CD4-positive, alpha-beta T cell treated with Interleukin-12 subunit alpha and Interleukin-12 subunit beta, for 1 hour (primary cell): ENCODE measurements at regions not wholly inside any gene's neighbourhood (a gene's known extent, or its start where the extent isn't known, plus 50 kb on each side); places are given as distances from the start of the nearest gene placed in this dataset.

Source experiments
- DNase-seq: peaks from one replicate; pipeline ENCODE4 v3.0.0-alpha.2; 2020

DNA sequence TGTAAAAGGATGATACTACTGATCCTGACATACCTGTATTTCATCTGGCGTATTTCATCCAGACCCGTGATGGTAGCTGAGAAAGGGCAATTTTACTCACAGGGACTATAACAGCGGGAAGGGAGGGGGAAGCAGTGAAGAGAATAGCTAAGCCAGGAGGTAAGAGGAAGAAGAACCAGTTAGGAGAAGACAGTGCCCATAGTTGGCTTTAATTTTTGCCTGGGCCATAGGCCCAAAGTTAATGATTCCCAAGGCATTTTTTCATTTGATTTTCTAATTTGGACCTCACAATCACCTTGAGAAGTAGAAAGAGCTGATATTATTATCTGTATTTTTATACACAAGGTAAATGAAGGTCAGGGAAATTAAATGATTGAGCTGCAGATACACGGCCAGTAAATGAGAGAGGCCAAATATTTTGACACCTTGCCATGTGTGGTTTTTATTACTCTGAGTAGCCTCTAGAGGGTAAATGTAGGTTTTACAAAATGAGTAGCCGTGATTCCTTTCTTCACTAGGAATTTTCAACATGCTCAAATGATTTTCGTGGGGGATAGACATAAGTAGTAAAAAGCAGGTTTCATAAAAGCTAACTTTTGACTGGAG, 382.2 kb downstream of the FUT8 start:
- DNase-seq = no peak

DNA sequence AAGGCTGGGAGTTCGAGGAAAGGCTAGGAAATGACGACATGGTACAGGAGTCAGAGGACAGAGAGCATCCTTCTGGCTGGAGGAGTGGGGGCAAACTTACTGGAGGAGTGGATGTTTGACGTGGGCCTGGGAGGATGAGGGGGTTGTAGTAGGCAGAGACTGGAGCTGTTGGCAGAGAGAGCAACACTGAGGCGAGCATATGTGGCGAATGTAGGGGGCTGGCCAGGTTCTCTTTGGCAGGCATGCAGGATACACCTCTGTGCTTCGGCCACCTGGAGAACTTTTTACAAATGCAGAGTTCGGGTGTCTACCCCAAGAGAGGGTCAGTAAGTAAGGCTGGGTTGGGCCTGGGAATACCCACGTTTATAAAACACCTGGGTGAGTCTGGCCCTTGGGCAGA, 385.7 kb downstream of the FUT8 start:
- no peak for DNase-seq

DNA sequence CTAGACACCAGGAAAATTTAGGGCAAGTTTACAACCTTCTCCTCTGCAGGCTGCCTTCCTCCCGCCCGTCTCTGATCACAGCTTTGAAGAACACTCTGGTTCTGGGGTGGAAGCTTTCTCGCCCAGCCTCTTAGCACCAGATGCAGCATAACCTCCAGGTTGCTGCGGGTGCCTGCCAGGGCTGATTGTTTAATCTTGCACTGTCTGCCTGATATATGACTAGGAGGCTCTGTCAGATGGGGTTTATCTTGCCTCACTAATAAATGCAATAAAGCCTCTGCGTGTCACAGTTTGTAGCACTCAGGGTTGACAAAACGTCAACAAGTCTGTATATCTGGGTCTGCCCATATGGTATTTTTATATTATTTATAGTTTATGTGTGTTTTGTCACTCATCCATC, 388.2 kb downstream of the FUT8 start:
- no peak for DNase-seq

DNA sequence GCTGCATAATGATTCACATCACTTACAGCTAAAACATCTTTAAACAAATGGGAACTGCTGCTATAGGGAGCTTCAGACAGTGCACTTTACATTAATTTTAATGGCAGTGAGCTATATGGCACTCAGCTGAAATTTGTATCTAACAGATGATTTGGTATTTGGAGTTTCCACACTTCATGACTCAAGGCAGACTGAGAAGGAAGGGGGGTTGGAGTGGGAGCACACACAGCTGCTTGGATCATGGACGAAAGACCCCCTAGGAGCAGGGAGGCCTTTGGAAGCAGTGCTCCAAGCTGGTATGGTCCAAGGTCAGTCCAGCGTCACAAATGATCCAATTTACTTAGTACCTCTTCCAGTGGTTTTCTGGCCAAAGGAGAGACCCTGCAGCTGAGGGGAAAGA, 389.7 kb downstream of the FUT8 start:
- DNase-seq = no peak

DNA sequence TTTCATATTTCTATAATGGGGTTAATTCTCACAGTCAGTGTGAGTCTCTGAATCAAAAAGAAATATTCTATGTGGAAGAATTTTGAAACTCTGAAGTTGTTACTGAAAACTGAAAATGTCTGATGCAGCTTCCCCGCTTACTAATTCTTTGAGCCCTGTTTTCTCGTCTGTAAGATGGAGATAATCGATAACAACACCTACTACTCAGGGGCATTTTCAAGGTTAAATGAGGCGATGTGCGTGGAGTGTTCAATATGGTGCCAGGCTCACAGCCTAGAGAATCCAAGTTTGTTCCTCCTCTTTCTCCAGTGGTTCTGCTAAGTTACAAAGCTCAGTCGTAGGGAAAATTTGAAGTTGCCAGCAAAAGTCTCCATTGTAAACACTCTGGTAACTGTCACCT, 391.4 kb downstream of the FUT8 start:
- no peak for DNase-seq

DNA sequence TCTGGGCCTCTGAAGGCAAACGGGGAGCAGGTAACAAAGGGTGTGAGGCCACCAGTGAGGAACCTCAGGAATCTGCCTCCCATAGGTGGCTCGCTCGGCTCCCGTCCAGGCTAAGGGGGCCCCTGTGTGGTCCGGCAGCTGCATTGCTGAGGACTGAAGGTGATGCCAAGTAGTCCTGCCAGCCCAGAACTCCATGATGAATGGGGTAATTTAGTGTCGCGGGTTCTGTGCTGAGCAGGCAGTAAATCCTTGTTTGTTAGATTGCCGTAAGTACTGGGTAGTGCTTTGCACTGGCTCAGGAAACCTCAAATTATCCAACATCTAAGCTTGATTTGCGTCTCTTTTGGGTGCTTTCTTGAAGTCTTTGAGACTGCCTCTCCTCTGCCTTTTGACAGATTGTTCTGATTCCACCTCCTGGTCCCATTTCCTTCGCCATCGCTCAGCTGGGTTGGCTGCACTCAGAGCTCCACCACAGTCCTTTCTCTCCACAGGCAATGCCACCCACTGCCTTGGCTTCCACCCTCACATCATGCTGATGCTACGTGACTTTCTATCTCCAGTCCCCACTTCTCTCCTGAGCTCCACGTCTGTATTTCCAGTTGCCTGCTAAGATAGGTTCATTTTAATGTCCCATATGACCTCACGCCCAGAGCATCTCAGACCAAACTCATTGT, 392.0 kb downstream of the FUT8 start:
- DNase-seq = no peak

DNA sequence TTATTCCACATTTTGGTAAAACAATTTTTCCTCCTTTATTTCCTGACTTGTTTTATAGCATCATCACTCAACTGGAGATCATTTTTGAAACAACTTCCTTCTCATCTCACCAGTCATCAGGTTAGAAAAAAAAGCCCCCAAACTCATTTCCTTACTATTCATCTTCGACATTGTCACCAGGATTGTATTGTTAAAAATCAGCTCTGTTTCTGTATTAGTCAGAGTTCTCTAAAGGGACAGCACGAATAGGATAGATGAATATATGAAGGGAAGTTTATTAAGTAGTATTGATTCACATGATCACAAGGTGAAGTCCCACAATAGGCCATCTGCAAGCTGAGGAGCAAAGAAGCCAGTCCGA, 392.6 kb downstream of the FUT8 start:
- DNase-seq = no peak

DNA sequence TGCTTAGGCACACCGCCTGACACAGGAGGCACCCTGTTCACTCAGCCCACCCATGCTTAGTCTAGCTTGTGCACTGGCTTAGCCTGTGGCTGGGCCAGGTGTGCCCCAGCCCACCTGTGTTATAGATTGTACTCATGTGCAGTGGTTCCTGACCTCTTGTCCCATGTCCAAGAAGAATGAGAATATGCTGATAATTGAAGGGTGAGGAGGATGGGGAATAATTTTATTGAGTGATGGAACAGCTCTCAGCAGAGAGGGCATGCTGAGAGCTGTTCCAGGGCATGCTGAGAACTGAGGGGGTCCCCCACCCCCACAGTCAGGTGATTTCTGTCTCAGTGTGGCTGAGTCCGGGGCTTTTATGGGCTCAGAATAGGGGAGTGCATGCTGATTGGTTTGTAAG, 395.9 kb downstream of the FUT8 start:
- no peak for DNase-seq

DNA sequence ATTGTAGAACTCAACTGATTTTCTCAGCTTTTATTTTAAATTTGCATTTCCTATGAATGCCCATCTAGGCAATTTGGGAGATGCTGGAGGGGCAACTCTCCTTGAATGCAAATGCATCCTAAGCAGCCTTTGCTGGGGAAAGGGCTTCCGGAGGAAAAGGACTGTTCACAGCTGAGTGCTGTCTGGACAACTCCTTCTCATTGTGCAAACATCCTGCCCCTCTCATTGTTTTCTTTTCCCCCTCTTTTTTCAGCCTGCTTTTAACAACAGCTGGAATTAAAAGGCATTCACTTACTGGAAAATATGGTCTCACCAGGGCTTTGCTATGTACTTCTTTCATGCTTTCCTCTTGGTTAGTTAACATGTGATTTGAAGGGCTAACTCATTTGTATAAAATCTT, 397.8 kb downstream of the FUT8 start:
- no peak for DNase-seq

DNA sequence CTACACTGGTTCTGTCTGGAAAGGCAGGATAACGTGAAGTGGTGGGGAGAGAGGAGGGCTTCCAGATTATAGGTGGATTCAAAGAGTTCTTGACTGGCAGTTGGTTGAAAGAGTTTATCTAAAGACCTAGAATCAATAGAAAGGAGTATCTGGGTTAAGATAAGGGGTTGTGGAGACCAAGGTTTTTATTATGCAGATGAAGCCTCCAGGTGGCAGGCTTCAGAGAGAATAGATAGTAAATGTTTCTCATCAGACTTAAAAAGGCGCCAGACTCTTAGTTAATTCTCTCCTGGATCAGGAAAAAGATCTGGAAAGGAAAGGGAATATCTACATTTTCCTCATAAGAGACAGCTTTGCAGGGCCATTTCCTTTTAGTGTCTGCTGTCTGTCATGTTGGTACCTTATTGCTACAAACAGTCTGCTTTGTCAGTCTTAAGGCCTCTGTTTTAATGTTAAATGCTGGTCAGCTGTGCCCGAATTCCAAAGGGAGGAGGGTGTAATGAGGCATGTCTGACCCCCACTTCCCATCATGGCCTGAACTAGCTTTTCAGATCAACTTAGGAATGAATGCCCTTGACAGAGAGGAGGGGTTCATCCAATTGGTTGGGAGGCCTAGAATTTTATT, 401.3 kb downstream of the FUT8 start:
- DNase-seq = no peak

DNA sequence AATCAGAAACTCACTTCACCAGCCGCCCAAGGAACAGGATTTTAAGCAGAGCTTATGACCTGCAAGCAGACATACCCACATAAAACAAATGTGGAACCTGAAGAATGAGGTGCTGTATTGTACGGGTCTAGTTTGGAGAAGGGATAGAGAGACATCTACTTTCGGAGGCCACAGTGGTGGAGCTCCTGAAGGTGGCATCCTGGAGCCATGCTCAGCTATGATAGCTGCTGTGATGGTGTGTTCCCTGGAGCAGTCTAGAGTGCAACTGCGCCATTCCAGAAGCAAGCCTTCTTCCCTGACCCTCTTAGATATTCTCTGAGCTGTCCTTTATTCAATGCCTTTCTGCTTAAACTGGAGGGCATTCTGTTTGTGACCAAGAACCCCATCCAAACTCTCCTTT, 402.6 kb downstream of the FUT8 start:
- DNase-seq = peak; percentile 12

DNA sequence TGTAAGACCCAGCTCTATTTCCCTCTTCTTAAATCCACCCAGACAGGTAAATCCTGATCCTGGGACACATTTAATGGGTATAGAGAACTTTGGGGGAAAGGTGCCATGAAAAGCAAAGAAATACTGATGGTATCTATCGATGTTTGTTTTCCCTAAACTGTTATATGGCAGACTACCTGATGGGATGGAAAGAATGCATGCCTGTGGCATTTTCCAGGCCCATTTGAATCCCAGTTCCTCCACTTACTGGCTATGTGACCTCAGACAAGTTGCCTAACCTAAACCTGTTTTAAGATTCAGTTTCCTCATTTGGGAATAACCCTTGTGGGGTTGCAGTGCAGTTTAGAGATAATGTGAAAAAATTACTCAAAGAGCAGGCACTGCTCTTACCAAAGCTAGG, 404.5 kb downstream of the FUT8 start:
- no peak for DNase-seq

DNA sequence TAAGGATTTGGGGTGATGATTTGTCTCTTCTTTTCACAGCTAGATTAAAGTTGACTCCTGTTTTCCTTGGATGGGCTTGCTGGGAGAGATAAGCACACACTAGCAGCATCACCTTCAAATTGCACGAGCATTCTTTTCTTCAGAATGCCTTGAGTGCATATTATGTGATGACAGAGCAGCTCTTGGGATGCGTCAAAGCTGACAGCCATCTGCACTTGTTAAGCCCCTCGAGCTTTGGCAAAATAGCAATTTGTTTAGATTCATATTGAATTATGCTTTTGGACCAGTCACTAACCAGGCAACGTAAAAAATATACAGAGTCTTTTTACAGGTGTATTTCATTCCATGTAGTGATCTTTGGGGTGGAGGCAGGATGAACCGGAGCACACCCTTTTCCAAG, 407.0 kb downstream of the FUT8 start:
- DNase-seq = no peak

DNA sequence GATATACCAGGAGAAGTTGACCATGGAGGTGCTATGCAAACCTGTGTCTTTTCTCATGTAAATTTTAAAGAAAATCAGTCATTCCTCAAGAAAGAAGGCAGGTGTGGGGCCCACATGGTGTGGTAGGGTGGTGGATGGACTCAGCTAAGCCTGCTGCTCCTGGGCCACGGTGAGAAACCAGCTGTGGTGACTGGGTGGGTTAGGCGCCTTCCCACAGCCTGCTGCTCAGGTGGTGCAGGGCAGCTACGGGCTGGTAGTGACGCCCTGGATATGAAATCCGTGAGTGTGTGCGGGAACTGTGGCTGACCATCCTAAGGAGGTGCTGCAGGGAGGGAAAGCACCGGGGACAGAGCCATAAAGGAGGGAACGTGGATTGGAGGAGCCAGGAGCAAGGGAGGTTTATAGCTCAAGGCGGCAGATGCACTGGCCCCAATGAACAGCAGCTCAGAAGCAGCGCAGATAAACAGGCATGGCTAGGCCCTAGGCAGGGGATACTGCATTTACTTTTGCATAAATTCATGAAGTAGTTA, 408.8 kb downstream of the FUT8 start:
- DNase-seq = no peak

DNA sequence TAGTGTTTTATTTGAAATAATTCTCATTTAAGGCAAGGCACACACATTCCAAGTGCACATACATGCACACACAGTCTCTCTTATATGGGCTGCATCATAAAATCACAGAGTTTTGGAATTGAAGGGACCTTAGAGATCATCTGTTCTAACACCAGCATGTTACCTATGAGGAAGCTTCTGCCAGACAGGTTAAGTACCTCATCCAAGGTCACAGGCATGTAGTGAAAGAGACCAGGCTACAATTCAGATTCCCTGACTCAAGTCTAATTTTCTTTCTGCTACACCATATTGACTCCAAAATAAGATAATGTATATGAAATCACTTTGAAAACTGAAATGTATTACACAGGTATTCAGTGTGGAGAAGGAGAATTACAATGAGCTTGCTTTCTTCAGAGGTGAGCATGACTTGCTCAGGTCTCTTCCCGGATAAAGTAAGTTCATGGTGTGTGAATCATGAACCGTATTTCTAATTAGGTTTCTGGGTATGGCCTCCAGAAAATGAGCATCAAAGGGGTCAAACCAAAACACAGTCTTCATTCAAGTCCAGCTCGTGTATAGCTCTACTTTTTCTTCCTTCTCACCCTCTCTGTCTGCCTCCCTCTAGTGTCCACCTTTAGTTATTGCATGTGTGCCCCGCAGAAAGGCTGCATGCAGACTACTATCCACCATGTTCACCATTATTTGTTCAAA, 411.9 kb downstream of the FUT8 start:
- peak; percentile 79 for DNase-seq

DNA sequence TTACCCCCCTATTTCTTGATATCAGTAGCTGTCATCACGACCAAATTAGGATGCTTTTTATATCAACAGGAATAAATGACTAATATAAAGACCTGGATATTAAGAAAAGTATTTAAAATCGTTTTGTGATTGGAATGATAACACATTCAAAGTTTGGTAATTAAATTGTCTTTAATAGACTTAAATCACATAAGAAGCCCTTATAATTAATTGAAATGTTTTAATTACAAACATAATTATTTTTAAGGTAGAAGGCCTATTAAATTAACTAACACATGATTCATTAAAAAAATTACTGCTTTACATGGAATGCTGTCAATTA, 412.4 kb downstream of the FUT8 start:
- DNase-seq = no peak

DNA sequence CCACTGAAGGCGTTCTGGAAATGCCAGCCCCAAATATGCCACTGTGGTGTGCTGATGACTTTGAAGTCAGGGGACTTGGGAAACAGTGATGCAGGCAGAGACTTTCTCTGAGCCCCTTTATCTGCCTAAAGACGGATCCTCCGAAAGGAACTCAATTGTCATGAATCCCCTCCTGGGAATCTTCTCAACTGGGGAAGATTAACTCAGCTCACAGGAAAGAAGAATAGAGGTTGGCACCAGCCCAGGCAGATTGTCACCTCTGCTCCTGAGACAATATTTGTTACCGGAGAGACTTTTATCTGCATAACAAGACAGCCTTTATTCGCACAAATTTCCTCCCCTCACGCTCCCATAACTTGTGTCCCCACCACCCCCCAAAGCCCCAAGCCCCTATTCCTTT, 414.4 kb downstream of the FUT8 start:
- DNase-seq = no peak

DNA sequence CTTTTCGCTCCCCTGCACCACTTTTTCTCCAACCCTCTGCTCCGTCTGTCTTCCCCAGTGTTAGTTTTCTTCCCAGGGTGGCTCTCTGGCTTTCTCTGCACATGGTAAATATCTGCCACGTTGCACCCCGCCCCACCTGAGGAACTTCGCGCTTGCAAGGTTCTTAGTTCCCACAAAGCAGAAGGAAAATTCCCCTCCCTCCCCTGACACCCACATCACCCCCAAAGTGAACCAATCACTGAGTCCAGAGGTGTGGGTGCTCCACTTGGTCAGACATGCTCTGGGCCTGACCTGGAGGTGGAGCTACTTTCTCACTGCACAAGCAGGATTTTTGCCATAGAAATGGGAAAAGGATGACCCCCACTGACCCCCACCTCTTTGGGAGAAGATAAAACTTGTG, 415.0 kb downstream of the FUT8 start:
- no peak for DNase-seq

DNA sequence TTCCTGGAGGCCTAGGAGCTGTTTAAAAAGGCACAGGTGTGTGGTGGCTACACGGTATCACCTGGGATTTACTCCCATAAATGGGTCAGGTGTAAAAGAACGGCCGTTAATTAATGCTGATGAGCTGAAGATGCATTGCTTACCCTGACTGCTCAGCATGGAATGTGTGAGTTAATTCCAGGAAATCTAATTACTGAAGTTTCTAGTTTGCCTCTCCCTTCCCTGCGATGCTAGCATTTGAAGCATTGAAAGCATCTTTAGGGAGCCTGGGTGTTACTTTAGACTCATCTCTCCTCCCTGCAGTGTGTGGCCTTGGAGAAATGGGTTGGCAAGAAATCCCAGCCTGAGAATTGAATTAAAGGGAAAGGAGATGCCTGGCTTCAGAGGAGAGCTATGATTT, 415.9 kb downstream of the FUT8 start:
- DNase-seq = no peak

DNA sequence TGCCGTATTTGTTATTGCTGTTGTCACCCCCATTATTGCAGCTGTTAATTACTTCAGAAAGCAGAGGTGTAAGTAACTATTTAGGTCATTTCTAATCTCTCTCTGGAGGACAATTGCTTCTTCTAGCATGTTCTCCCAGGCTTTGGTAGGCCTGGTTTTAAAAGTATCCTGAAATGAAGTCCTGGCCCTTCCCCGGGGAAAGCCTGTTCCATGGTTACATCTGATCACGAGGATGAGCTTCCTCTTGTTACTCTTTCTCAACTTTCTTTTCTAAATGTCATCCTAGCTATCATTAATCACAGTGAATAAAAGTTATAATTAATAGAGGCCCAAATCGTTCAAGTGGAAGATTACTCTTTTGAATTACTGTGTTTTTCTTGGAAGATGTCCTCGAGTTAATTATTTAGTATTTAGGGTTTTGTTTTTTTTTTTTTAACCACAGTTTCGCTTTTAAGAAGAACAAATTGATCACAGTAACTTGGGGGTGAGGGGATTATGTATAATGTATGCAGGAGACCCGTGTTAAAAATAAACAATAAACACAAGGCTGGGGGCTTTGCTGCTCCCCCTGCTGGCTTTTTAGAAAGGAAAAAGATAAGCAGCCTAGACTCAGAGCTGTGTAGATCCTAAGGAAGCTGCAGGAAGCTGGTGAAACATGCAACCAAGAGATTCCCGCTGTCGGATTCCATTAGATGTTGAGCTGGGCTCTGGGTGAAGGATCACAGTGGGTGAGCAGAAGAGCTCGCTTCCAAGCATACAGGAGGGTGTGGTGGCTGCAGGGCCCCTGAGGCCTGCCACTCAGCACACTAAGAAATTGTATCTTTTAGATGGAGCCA, 420.1 kb downstream of the FUT8 start:
- DNase-seq = no peak

DNA sequence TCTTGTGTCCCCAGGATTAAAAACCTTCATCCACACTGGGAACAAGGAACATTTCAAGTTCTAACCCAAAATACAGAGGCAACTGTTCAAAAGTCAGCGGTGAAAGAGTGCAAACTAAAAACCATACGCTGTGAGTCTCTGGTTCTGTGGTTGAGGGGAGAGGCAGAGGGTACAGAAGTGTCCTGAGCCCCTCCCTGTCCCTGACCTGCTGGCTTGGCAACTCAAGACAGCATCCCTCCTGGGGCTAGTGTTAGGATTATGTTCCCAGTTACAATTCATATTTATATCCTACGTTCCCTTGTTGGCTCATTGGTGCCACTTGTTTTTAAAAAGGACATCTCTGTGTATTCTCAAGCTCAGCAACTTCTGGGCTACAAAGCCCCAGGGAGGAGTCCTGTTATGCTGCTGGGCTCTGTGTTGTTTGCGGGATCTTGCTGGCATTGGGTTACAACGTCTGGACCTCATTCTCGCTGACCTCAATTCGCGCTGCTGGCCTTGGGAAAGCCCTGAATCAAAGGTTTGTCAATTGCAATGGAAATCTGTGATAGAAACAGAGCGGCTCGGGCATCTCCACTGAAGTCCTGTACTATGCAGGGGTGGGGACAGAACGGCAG, 420.8 kb downstream of the FUT8 start:
- DNase-seq = no peak

DNA sequence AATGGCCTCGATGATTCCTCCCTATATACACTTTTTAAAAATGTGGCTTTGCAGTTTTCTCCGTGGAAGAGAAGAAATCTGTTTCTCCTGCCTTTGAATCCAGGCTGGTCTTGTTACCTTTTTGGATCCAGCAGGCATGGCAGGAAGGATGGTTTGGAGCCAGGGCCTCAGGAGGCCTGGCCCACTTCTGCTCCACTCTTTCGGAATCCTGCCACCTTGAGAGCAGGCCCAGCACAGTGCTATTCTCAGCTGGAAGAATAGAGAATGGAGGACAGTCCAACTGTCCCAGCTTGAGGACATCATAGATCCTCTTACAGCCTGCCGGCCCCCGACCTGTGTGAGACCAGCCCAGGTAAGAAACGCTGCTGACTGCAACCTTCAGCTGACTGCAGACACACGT, 421.5 kb downstream of the FUT8 start:
- DNase-seq = no peak

DNA sequence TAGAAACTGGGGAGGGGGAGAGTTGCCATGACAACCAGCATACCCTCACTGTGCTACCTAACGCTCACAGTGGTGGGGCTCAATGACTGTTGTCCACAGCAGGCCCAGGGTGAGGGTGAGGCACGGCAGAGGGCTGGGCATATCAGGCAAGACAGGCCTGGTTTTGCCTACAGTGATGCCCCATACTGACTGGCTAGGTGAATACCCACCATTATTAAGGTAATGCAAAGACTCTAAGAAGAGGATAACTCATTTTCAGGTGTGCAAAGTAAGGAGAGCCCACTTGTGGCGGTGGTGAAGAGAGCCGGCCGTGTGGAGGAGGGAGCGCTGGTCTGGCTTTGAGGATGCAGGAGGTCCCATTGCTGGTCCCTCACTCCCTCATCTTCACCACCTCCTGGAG, 422.3 kb downstream of the FUT8 start:
- DNase-seq = no peak
